GM12892 (cell line): ENCODE measurements at regions not wholly inside any gene's neighbourhood (a gene's known extent, or its start where the extent isn't known, plus 50 kb on each side); places are given as distances from the start of the nearest gene placed in this dataset.

Source experiments
- POLR2A ChIP-seq: IDR thresholded peaks from 2 replicates; pipeline ENCODE4 v1.6.1; 2011; ENCODE audit warnings: low read depth, low read length, control low read depth
- POLR2AphosphoS5 ChIP-seq: IDR thresholded peaks from 2 replicates; pipeline ENCODE4 v1.6.1; 2011; ENCODE audit warnings: low read depth, low read length, control low read depth

DNA sequence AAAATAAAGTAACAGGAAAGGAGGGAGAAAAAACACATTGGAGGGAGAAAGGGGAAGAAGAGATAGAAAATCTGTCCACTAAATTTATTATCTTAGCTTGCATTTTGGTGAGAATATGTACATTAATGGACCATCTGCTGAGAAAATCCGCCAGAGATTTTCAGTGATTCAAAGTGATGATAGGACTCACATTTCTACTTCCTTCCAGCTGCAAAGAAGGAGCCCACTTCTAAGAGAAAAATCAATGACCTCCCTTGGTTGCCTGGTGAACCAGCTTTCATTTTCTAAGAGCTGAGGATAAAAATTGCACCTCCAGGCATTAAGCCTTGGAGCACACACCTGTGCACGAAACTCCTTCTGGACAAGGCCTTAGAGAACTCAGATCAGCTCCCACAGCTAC, 404.3 kb downstream of the SFMBT2 start:
- TF ChIP-seq POLR2A: no peak
- no peak for TF ChIP-seq POLR2AphosphoS5
